Smooth muscle cell (in vitro differentiated cells): ENCODE measurements at regions not wholly inside any gene's neighbourhood (a gene's known extent, or its start where the extent isn't known, plus 50 kb on each side); places are given as distances from the start of the nearest gene placed in this dataset.

Experiments used
- DNase-seq: peaks from one replicate; lab custom pipeline; 2025; ENCODE audit not compliant: unreplicated experiment; lab: John Stamatoyannopoulos, UW
- H2AFZ ChIP-seq: fragments of 200-600 bp; sonication (generic); 2 replicates; pipeline ENCODE4 v1.6.0; 2016; ENCODE audit warnings: antibody characterized with exemption, low read depth, mild to moderate bottlenecking
- H3F3A ChIP-seq: fragments of 200-600 bp; sonication (generic); 2 replicates; pipeline ENCODE4 v1.6.0; 2017; ENCODE audit warnings: antibody characterized with exemption, low read depth
- H3K27ac ChIP-seq: fragments of 200-600 bp; sonication (generic); 2 replicates; pipeline ENCODE4 v1.5.1; 2016; ENCODE audit warnings: low read depth, mild to moderate bottlenecking
- H3K27me3 ChIP-seq: fragments of 200-600 bp; sonication (generic); 2 replicates; pipeline ENCODE4 v1.6.1; 2016; ENCODE audit warnings: low read depth, mild to moderate bottlenecking
- H3K36me3 ChIP-seq: fragments of 200-600 bp; sonication (generic); 2 replicates; pipeline ENCODE4 v1.5.1; 2016; ENCODE audit warnings: low read depth
- H3K4me1 ChIP-seq: fragments of 200-600 bp; sonication (generic); 2 replicates; pipeline ENCODE4 v1.5.1; 2016; ENCODE audit warnings: low read depth
- H3K4me2 ChIP-seq: fragments of 200-600 bp; sonication (generic); 2 replicates; pipeline ENCODE4 v1.6.0; 2016; ENCODE audit warnings: mild to moderate bottlenecking
- H3K4me3 ChIP-seq: fragments of 200-600 bp; sonication (generic); 2 replicates; pipeline ENCODE4 v1.5.1; 2016; ENCODE audit warnings: mild to moderate bottlenecking
- H3K79me2 ChIP-seq: fragments of 200-600 bp; sonication (generic); 2 replicates; pipeline ENCODE4 v1.6.0; 2016; ENCODE audit warnings: low read depth, mild to moderate bottlenecking
- H3K9ac ChIP-seq: fragments of 200-600 bp; sonication (generic); 2 replicates; pipeline ENCODE4 v1.6.0; 2016; ENCODE audit warnings: low read depth
- H3K9me3 ChIP-seq: fragments of 200-600 bp; sonication (generic); replicated peaks from 2 replicates; pipeline ENCODE4 v1.5.1; 2016; ENCODE audit warnings: low read depth
- H4K20me1 ChIP-seq: fragments of 200-600 bp; sonication (generic); 2 replicates; pipeline ENCODE4 v1.6.0; 2016; ENCODE audit warnings: low read depth
- WGBS: methylation state at CpG from one replicate; pipeline ENCODE4 v1.1.7; 2016; ENCODE audit warnings: low lambda C conversion rate; 5-methylcytosine and 5-hydroxymethylcytosine counted together
- TF ChIP-seq, protein P1 (sequence below): fragments of 200-600 bp; sonication (generic); IDR thresholded peaks from 2 replicates; pipeline ENCODE4 v1.5.1; 2017; ENCODE audit warnings: borderline replicate concordance, mild to moderate bottlenecking, antibody characterized with exemption; ENCODE audit not compliant: insufficient read depth, poor library complexity, severe bottlenecking

DNA sequence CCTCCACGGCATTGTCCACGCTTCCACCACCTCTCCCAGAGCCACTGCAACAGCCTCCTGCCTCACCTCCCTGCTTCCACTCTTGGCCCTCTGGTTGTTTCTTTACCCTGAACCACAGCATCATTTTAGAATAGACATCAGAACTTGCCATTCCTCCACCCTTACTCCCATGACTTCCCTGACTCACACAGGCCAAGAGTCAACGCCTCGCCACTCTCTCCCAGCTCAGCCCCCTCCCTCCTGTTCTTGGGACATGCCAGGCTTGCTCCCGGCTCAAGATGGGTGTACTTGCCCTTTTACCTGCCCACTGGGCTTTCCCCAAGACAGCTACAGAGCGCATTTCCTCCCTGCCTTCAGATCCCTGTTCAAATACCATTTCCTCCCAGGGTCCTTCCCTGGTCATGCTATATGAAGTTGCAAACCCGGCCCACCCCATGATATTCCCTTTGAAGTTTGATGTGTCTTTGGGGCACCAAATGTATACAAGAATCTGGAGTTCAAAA, 429.1 kb downstream of the RPS24 start:
- Histone ChIP-seq H3K4me3 (no peak overlapping the region), H3K9ac (no peak overlapping the region), H3K79me2 (no peaks in the 10 kb centered on the region), H3K9me3 (no peaks in the 10 kb centered on the region), H3F3A (no peaks in the 10 kb centered on the region), H3K36me3 (no peaks in the 10 kb centered on the region), H4K20me1 (no peaks in the 10 kb centered on the region), H3K4me1 (peaks cover 11% of the 10 kb centered on the region), H3K27ac (no peak overlapping the region), H2AFZ (no peak overlapping the region), H3K27me3 (no peaks in the 10 kb centered on the region), H3K4me2 (no peak overlapping the region)
- no peak for DNase-seq
- TF ChIP-seq, protein P1, sequence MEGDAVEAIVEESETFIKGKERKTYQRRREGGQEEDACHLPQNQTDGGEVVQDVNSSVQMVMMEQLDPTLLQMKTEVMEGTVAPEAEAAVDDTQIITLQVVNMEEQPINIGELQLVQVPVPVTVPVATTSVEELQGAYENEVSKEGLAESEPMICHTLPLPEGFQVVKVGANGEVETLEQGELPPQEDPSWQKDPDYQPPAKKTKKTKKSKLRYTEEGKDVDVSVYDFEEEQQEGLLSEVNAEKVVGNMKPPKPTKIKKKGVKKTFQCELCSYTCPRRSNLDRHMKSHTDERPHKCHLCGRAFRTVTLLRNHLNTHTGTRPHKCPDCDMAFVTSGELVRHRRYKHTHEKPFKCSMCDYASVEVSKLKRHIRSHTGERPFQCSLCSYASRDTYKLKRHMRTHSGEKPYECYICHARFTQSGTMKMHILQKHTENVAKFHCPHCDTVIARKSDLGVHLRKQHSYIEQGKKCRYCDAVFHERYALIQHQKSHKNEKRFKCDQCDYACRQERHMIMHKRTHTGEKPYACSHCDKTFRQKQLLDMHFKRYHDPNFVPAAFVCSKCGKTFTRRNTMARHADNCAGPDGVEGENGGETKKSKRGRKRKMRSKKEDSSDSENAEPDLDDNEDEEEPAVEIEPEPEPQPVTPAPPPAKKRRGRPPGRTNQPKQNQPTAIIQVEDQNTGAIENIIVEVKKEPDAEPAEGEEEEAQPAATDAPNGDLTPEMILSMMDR: no peak
- 88% methylated on average over 7 of the region's 7 CpGs for WGBS

DNA sequence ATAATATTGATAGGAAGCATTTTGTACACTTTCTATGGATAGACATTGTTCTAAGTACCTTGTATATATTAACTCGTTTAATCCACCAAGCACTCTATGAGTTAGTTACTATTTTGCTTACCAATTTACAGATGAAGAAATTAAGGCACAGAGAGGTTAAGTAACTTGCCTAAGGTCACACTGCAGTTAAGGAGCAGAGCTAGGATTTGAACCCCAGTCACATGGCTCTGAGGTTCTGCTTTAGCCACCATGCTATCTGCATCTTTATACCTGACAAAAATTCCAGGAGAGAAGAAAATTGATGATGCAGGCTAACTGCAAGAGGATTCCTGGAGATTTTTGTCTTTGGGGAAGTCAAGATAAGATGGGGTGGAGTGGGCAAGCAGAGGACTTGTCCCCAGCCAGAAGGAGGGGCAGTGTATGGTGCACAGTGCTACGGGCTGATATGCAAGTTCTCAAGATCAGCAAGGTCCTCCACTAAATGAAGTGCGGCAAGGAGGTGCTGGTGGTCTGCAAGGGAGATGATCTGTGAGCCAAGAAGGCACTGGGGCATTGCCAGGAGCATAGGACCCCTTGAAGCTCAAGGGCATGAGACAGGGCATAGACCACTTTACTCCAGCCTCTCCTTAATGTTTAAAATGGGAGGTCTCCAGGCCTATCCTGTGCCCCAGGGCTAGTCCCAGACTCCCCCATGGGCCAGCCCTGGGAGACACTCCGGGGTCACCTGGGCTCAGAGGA, 430.6 kb downstream of the RPS24 start:
- Histone ChIP-seq H3K4me1 (peaks cover 11% of the 10 kb centered on the region), H3K27me3 (no peaks in the 10 kb centered on the region), H3K79me2 (no peaks in the 10 kb centered on the region), H3K27ac (no peak overlapping the region), H4K20me1 (no peaks in the 10 kb centered on the region), H3K4me3 (no peak overlapping the region), H3F3A (no peaks in the 10 kb centered on the region), H3K9ac (no peak overlapping the region), H3K4me2 (no peak overlapping the region), H3K9me3 (no peaks in the 10 kb centered on the region), H3K36me3 (no peaks in the 10 kb centered on the region), H2AFZ (no peak overlapping the region)
- no peak for DNase-seq
- WGBS: 88% methylated on average over 4 of the region's 4 CpGs
- TF ChIP-seq, protein P1: no peak

DNA sequence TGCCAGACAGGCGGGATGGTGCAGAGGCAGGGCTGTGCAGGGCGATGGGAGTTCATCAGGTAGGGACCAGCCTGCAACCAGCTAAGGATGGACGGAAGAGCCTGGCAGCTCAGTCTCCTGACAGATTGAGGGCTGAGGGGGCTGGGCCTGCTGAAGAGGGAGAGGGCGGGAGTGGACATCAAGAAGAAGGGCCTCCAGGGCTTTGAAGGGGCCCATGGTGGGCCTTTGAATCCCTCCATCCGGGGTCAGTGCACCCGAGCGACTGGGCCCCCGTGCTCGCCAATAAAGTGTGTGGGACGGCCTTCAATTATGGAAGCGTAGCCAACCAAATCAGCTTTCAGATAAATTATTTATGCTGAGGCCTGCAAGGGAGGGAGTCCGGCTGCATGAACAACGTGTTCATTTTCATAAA, 431.2 kb downstream of the RPS24 start:
- H4K20me1 ChIP-seq: no peaks in the 10 kb centered on the region
- H3K79me2 ChIP-seq: no peaks in the 10 kb centered on the region
- DNase-seq: no peak
- H3K27ac ChIP-seq: no peak overlapping the region
- H3F3A ChIP-seq: no peaks in the 10 kb centered on the region
- H3K4me3 ChIP-seq: no peak overlapping the region
- no peak overlapping the region for H3K4me2 ChIP-seq
- H3K4me1 ChIP-seq: peaks cover 11% of the 10 kb centered on the region
- TF ChIP-seq, protein P1: no peak
- no peak overlapping the region for H3K9ac ChIP-seq
- no peaks in the 10 kb centered on the region for H3K9me3 ChIP-seq
- 71% methylated on average over 13 of the region's 13 CpGs for WGBS
- H3K27me3 ChIP-seq: no peaks in the 10 kb centered on the region
- H3K36me3 ChIP-seq: no peaks in the 10 kb centered on the region
- peak overlapping the region; percentile 33 for H2AFZ ChIP-seq

DNA sequence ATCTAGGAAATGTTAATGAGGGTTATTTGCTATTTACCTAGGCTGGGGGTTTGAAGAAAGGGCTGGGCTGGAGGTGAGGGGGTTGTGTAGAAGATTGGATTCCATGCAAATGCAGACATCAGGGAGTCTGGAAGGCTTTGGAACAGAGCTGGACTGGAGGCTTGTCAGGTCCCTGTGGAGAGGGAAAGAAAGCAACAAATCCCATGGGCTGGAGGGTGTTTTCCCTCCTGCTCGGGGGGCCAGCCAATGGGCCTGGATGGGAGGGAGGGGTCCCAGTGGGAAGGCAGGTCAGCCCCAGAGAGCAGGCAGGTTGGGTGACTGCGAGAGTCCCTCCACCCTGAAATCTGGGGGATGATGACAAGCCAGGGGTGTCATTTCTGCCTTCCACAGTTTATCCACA, 431.8 kb downstream of the RPS24 start:
- Histone ChIP-seq H4K20me1 (no peaks in the 10 kb centered on the region), H3K4me3 (no peak overlapping the region), H3K9me3 (no peaks in the 10 kb centered on the region), H3K27ac (no peak overlapping the region), H2AFZ (peak overlapping the region; percentile 33), H3K4me2 (no peak overlapping the region), H3K36me3 (no peaks in the 10 kb centered on the region), H3K27me3 (no peaks in the 10 kb centered on the region), H3K4me1 (peaks cover 11% of the 10 kb centered on the region), H3K79me2 (no peaks in the 10 kb centered on the region), H3F3A (no peaks in the 10 kb centered on the region), H3K9ac (no peak overlapping the region)
- DNase-seq: no peak
- TF ChIP-seq, protein P1: no peak
- 72% methylated on average over 2 of the region's 2 CpGs for WGBS
